Esophagus squamous epithelium (tissue), 5 donors: ENCODE measurements at regions not wholly inside any gene's neighbourhood (a gene's known extent, or its start where the extent isn't known, plus 50 kb on each side); places are given as distances from the start of the nearest gene placed in this dataset.

Experiments used
- DNase-seq: peaks from one replicate; lab custom pipeline; 2025; lab: John Stamatoyannopoulos, UW
- H3K27ac ChIP-seq, 4 donors: fragments of 200-600 bp; sonication (generic); one replicate each; pipeline ENCODE4 v1.5.1; 2016 to 2019; ENCODE audit warnings: mild to moderate bottlenecking in 1 of 4
- H3K27me3 ChIP-seq, 4 donors: fragments of 200-600 bp; sonication (generic); 1 replicate in 3 of 4; 2 replicates in 1 of 4; pipeline versions ENCODE4 v1.5.1 to v1.6.0; 2017 to 2021; ENCODE audit warnings: antibody characterized with exemption in 1 of 4
- H3K36me3 ChIP-seq, 3 donors: fragments of 200-600 bp; sonication (generic); one replicate each; pipeline ENCODE4 v1.5.1; 2016 to 2019
- H3K4me1 ChIP-seq, 3 donors: fragments of 200-600 bp; sonication (generic); one replicate each; pipeline ENCODE4 v1.5.1; 2017 to 2019
- H3K4me3 ChIP-seq, 4 donors: fragments of 200-600 bp; sonication (generic); 1 replicate in 3 of 4; 2 replicates in 1 of 4; pipeline ENCODE4 v1.5.1; 2016 to 2019; ENCODE audit warnings: mild to moderate bottlenecking in 2 of 4, moderate library complexity in 1 of 4
- H3K9me3 ChIP-seq, 3 donors: fragments of 200-600 bp; sonication (generic); one replicate each; pipeline ENCODE4 v1.5.1; 2016 to 2019
- CTCF ChIP-seq, 6 experiments: fragments of 450-650 bp in 4 of 6; fragments of 200-600 bp in 2 of 6; sonication (generic) in 2 of 6; IDR thresholded peaks; one replicate each; pipeline ENCODE4 v1.5.1; 2016 to 2019; ENCODE audit warnings: antibody characterized with exemption in 6 of 6, mild to moderate bottlenecking in 4 of 6, moderate library complexity in 4 of 6
- POLR2A ChIP-seq, 4 donors: fragments of 450-650 bp; IDR thresholded peaks; one replicate each; pipeline ENCODE4 v1.6.1; 2017; ENCODE audit warnings: antibody characterized with exemption in 4 of 4, mild to moderate bottlenecking in 4 of 4, moderate library complexity in 3 of 4
- WGBS, 2 donors: methylation state at CpG; one replicate each; pipeline ENCODE4 v1.1.5; 2018; 5-methylcytosine and 5-hydroxymethylcytosine counted together
- intact Hi-C: fragments of 100-400 bp; cut with DNase I; formaldehyde crosslinking; loops from one replicate; pipeline ENCODE4 v1.15.0; 2022
- donor health status: DM: yes; HTN: yes; CAD: no.

DNA sequence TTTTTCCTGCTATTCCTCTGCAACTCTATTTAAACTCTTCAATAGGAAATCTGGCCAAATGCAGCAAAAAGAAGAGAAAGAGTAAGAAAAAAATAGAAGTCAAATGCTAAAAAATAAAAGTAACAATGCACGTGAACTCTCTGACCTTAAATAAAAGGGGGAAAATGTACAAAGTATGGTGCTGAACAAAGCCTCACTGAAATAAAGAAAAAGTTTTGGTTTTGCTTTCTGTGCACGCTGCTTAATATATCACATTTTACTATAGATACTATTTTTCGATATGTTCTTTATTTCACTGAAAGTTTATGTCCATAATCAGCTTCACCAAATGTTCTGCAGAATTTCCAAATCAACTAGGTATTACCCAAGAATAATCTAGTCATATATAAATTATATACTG, 396.3 kb downstream of the CBLN2 start:
- Histone ChIP-seq H3K9me3 (no peaks in the 10 kb centered on the region), H3K27ac (no peak overlapping the region), H3K4me1 (no peaks in the 10 kb centered on the region), H3K36me3 (no peaks in the 10 kb centered on the region), H3K4me3 (no peak overlapping the region), H3K27me3 (no peaks in the 10 kb centered on the region)
- intact Hi-C loops = no loop called here
- TF ChIP-seq POLR2A (IDR thresholded peaks at IDR 0.05) (no peak), CTCF (IDR thresholded peaks at IDR 0.05) (no peak)
- WGBS, 2 donors = 78% methylated on average over 3 of the region's 3 CpGs
- DNase-seq = no peak

- intact Hi-C loops = no loop called here
- Histone ChIP-seq H3K9me3 (peaks cover 0 to 6% (median 0%) of the 10 kb centered on the region in 3 donors), H3K27ac (no peak overlapping the region), H3K4me3 (no peak overlapping the region), H3K4me1 (no peaks in the 10 kb centered on the region), H3K36me3 (no peaks in the 10 kb centered on the region), H3K27me3 (no peaks in the 10 kb centered on the region)
- DNase-seq = no peak
- no peak for TF ChIP-seq POLR2A (IDR thresholded peaks at IDR 0.05)
- no peak for TF ChIP-seq CTCF (IDR thresholded peaks at IDR 0.05)
- WGBS, 2 donors = 62 to 74% methylated on average over 8 of the region's 8 CpGs
Observed at GRCh38 chr18:72140007-72140406, 404.1 kb downstream of the CBLN2 start.

- no peak overlapping the region for H3K4me3 ChIP-seq
- no peaks in the 10 kb centered on the region for H3K27me3 ChIP-seq
- H3K36me3 ChIP-seq = no peaks in the 10 kb centered on the region
- H3K27ac ChIP-seq = no peak overlapping the region
- intact Hi-C loops = no loop called here
- no peaks in the 10 kb centered on the region for H3K9me3 ChIP-seq
- H3K4me1 ChIP-seq = no peaks in the 10 kb centered on the region
- TF ChIP-seq POLR2A (IDR thresholded peaks at IDR 0.05) = no peak
- TF ChIP-seq CTCF (IDR thresholded peaks at IDR 0.05) = no peak
- 25 to 54% methylated on average over 1 of the region's 1 CpG for WGBS, 2 donors
- DNase-seq = no peak
Observed at GRCh38 chr18:72128649-72129048, 415.5 kb downstream of the CBLN2 start.

- H3K27ac ChIP-seq = no peak overlapping the region
- TF ChIP-seq POLR2A (IDR thresholded peaks at IDR 0.05) (no peak), CTCF (IDR thresholded peaks at IDR 0.05) (no peak)
- H3K9me3 ChIP-seq = no peaks in the 10 kb centered on the region
- H3K4me1 ChIP-seq = no peaks in the 10 kb centered on the region
- no peaks in the 10 kb centered on the region for H3K36me3 ChIP-seq
- DNase-seq = no peak
- H3K27me3 ChIP-seq = no peaks in the 10 kb centered on the region
- intact Hi-C loops = no loop called here
- no peak overlapping the region for H3K4me3 ChIP-seq
Observed at GRCh38 chr18:72122103-72122502, 422.0 kb downstream of the CBLN2 start.

- intact Hi-C loops = no loop called here
- no peaks in the 10 kb centered on the region for H3K9me3 ChIP-seq
- no peaks in the 10 kb centered on the region for H3K36me3 ChIP-seq
- no peaks in the 10 kb centered on the region for H3K4me1 ChIP-seq
- no peaks in the 10 kb centered on the region for H3K27me3 ChIP-seq
- H3K4me3 ChIP-seq = no peak overlapping the region
- no peak for DNase-seq
- no peak overlapping the region for H3K27ac ChIP-seq
- WGBS, 2 donors = 79 to 89% methylated on average over 7 of the region's 7 CpGs
- TF ChIP-seq POLR2A (IDR thresholded peaks at IDR 0.05) (no peak), CTCF (IDR thresholded peaks at IDR 0.05) (no peak)
Observed at GRCh38 chr18:72119082-72119481, 425.1 kb downstream of the CBLN2 start.
